Mucosa of gallbladder (tissue), 1 donor: ENCODE measurements at regions not wholly inside any gene's neighbourhood (a gene's known extent, or its start where the extent isn't known, plus 50 kb on each side); places are given as distances from the start of the nearest gene placed in this dataset.
"Not testable (repeated sequence)": the region's sequence is repeated elsewhere in the genome, so short reads cannot be mapped to it uniquely, and the experiment has no call there.

Experiments
- DNase-seq: peaks from one replicate; pipeline ENCODE4 v3.0.0-alpha.2; 2020; ENCODE audit warnings: low spot score
- donor health status: DM: no; HTN: no; CAD: no.

DNA sequence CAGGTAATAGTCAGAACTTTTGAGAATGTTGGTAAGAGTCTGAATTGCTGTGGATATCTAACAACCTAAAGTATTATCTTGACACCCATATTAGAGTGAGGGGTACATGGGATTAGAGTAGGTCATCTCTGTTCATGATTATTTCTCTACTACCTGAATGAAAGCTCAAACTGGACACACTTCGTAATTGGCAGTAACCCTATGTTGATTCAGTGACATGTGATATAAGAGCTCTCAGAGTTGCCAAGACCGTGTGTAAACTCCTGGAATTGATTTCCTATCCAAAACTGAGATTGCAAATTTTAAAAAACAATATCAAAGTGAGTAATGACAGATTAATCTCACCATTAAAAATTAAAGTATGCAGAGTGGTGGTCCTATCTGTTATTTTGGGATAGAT lies 214.8 kb upstream of the ARHGEF26 start:
- DNase-seq: no peak

- DNase-seq: no peak
These were observed 210.8 kb upstream of the ARHGEF26 start for GRCh38 chr3:153910387-153910786.

DNA sequence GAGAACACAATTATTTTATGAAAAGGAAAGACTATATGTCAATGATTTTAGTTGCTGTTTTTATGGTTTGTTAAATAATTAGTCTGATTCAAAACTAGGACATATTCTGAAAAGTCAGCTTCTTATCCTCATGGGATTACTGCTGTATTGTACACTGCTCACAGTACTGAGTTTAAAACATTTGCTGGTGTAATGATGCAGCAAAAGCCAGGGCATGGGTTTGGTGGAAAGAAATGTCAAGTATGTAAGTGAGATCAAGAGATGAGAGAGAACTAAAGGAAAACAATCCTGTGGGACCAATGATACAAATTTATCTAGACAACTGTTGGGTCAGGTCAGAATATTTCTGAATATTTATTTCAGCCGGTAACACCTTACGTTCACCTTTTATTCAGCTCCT lies 210.1 kb upstream of the ARHGEF26 start:
- no peak for DNase-seq

DNA sequence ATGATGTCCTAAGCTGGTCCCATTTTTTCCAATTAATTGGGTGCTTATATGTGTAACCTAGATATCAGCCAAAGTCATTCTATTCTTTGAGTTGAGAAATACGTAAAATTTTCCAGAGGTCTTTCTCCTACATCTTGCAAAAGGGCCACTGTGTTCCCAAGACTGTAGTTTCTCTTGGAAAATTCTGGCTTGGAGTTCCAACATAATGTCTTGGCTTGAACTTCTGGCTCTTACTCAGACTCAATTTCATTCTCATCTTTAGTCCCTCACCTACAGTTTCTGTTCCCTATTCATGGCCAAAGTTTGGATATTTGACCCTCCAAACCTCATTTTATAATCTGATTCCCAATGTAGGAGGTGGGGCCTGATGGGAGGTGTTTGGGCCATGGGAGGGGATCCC lies 201.4 kb upstream of the ARHGEF26 start:
- DNase-seq: no peak

DNA sequence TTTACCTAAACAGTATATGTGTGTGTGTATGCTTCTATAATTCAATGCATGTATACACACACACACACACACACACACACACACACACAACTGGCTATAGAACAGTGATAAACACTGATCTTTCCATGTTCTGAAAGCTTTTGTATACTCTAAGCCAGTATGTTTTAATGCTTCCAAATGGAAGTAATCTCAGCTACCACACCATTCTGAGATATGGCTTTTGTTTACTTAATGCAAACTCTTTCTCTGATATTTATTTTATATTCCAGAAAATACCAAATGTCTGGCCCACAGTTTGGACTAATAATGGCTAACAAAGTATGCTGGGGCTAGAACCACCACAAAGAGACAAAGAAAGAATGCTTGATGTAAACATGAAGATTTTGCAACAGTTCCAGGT lies 199.4 kb upstream of the ARHGEF26 start:
- no peak for DNase-seq

GRCh38 chr3:153925841-153926514 lies 195.2 kb upstream of the ARHGEF26 start:
- no peak for DNase-seq

- no peak for DNase-seq
These were observed 194.1 kb upstream of the ARHGEF26 start for GRCh38 chr3:153927107-153927506.

- no peak for DNase-seq
These were observed 192.3 kb upstream of the ARHGEF26 start for GRCh38 chr3:153928851-153929250.

- not testable (repeated sequence) for DNase-seq
These were observed 187.7 kb upstream of the ARHGEF26 start for GRCh38 chr3:153933481-153933880.

DNA sequence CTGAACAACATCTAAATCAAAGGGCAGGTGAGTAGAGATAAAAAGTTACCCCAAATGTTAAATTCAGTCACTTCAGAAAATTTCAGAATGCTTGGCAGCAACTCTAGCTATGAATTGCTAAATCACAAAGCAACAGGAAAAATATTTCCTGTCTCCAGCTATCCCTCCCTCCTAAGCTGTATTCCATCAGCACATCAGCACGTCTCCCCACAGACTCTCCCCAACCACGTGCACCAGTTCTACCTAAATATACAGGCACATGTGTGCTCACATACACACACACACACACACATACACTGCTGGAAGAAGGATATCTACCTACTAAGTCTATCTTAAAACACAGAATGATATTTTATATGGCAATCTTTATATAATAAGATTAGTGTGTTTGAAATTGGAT lies 177.1 kb upstream of the ARHGEF26 start:
- DNase-seq: no peak

DNA sequence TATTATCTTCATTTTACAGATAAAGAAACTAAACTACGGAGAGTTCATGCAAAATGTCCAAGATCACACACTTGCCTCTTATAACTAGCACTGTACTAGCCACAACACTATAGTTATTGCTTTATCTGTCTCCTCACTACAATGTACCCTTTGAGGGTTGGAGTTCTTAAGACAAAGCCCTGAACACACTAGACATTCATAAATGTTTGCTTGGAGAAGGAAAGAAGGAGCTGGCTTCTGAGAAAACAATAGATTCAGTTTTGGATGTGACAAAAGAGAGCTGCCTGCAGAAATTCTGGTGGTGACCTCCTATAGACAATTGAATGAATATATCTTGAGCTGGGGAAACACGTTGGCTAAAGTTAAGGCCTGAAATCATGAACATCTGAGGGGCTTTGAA lies 169.9 kb upstream of the ARHGEF26 start:
- no peak for DNase-seq

GRCh38 chr3:153952091-153952490 lies 169.1 kb upstream of the ARHGEF26 start:
- no peak for DNase-seq

- DNase-seq: no peak
These were observed 164.6 kb upstream of the ARHGEF26 start for GRCh38 chr3:153956613-153957012.

- no peak for DNase-seq
These were observed 163.8 kb upstream of the ARHGEF26 start for GRCh38 chr3:153957421-153957820.

DNA sequence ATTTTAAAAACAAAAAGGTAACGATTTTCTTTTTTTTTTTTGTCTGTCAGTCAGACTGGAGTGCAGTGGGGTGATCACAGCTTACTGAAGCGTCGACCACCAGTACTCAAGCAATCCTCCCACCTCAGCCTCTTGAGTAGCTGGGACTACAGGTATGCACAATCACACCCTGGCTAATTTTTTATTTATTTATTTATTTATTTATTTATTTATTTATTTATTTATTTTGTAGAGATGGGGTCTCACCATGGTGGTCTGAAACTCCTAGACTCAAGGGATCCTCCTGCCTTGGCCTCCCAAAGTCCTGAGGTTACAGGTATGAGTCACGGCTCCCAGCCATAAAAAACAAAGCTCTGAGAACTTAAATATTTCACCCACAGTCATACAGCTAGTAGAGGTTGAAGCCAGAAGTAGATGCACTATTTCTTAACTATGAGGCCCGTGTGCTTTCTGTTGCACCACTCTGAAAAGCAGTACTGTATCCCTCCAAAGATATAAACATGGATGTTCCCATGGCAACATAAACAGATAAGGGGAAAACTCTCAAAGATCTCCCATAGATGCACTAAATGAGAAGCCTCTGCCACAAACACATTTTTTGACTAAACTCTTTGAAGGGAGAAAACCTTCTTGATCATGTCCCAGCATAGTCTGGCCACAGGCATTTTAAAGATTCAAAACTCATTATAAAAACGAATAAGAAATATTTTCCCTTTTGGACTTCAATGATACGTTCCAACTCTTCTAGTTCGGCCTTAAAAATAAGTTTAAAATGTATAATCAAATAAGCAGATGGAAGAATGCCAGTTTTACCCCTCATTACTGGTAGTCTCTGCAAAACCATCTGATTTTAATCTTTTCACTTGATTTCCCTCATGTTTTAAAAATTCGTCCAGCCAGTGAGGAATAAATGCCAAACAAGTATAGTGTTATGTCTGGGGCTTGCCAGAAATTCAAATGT lies 162.3 kb upstream of the ARHGEF26 start:
- DNase-seq: no peak

DNA sequence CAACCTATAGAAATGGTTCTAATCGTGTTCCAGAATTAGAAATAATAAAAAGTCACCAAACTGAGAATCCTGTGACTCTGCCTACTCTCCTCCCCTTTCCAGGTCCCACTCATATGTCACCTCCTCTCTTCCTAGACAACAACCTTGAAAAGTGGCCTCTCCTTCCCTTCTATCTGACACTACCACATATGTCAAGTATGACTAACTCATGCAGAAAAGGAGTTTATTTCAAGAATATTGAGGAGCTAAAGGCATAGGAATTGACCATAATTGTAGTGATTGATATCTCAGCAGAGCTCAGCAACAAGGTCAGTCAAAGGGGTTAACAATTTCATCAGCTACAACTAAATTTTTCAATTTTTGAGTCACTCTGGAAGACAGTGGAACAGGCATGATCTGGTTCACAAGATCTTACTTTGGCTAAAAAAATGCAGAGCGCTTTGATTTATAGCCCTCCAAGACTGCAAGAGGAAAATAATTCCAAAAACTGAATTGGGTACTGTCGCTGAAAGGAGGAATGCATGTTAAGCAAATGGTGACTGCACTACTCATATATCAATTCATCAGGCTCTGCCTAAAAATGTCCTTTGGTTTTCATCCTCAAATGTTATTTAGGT lies 160.6 kb upstream of the ARHGEF26 start:
- DNase-seq: no peak

- DNase-seq: no peak
These were observed 159.7 kb upstream of the ARHGEF26 start for GRCh38 chr3:153961494-153961893.

GRCh38 chr3:153963012-153963411 lies 158.2 kb upstream of the ARHGEF26 start:
- no peak for DNase-seq

DNA sequence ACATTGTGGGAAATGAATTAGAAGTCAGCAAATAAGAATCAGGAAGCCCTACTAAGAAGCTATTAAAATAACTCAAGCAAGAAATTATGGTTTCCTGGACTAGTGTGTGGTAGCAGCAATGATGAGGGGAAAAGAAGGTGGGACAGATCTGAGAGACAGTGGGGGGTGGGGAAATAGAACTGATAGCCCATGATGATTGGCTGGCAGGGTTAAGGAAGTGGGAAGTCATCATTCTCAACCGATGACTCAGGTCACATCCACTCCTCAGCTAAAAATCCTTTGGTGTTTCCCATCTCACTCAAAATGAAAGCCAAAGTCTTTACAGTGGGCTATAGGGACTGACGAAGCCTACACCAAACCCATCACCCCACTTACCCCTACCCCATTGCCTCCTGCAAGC lies 153.9 kb upstream of the ARHGEF26 start:
- DNase-seq: no peak

- DNase-seq: no peak
These were observed 151.1 kb upstream of the ARHGEF26 start for GRCh38 chr3:153970047-153970446.

DNA sequence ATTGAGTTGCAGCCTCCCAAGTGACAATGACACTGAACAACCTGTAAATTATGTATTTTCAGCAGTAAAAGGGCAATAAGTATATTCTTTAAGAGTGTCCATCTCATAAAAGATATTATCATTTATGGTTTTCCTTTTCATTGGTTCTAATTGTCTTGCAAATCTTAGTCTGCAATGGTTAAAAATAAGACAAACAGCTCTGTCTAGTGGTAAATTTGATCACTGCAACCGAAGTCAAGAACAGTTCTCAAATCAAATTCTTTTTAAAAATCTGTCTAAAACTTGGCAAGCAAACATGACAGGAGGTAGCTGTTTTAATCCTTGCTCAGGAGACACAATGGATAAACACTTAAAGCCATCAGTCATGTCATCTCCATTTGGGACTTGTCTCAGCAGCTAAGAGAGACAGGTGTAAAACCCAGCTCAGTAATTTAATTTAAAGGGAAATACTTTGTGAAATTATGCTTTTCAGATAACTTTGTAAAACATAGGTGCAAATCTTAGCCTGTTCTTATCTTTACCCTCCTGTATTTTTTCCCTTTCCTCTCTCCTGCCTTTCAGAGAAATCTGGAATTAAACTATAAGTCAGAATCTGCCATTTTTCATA lies 150.3 kb upstream of the ARHGEF26 start:
- DNase-seq: no peak

DNA sequence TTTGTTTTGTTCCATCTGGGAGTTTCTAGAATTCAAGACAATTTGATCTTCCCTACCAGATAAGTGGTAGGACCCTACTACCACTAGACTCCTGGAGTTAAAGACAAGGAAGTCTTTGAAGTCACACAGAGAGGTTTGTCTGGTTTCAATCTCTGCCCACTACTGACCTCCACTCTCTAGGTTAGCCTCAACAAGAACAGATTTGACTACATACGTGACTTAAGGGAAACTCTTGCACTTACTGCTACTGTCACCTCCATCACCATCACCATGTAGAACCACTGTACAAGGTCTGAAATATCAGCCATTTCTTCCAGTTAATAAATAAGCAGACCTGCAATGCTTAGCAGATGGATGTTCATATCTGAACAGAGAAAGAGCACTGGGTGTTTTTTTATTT lies 148.3 kb upstream of the ARHGEF26 start:
- no peak for DNase-seq
